A673 (cell line): ENCODE measurements at regions not wholly inside any gene's neighbourhood (a gene's known extent, or its start where the extent isn't known, plus 50 kb on each side); places are given as distances from the start of the nearest gene placed in this dataset.

Source experiments
- CTCF ChIP-seq: fragments of 300-800, 200-600 bp; sonication (generic); conservative IDR thresholded peaks from 2 replicates; pipeline ENCODE4 v1.5.1; 2017; ENCODE audit warnings: low read depth, mild to moderate bottlenecking, antibody characterized with exemption, low read length, moderate library complexity, mixed read lengths
- EZH2 ChIP-seq: fragments of 200-600 bp; sonication (generic); IDR thresholded peaks from 2 replicates; pipeline ENCODE4 v1.6.1; 2017; ENCODE audit warnings: borderline replicate concordance, low read depth, mild to moderate bottlenecking, mixed read lengths, antibody characterized with exemption, low read length; ENCODE audit not compliant: poor library complexity, severe bottlenecking

GRCh38 chr3:158976966-158977365, 175.1 kb downstream of the MFSD1 start:
- no peak for TF ChIP-seq EZH2
- no peak for TF ChIP-seq CTCF
